ENCODE measurements at regions not wholly inside any gene's neighbourhood (a gene's known extent, or its start where the extent isn't known, plus 50 kb on each side); places are given as distances from the start of the nearest gene placed in this dataset.

- no peak for TF ChIP-seq POLR2AphosphoS5 (IDR thresholded peaks at IDR 0.05; ENCODE audit: low read depth)
- no peak for TF ChIP-seq CTCF (conservative IDR thresholded peaks at IDR 0.05; ENCODE audit: low read depth in 2 of 2)
These were observed 173.5 kb downstream of the DDX1 start for GRCh38 chr2:15765211-15765610.

All from GM23338 (cell line).